ENCODE measurements at regions not wholly inside any gene's neighbourhood (a gene's known extent, or its start where the extent isn't known, plus 50 kb on each side); places are given as distances from the start of the nearest gene placed in this dataset.
"Not testable (repeated sequence)": the region's sequence is repeated elsewhere in the genome, so short reads cannot be mapped to it uniquely, and the experiment has no call there.

DNA sequence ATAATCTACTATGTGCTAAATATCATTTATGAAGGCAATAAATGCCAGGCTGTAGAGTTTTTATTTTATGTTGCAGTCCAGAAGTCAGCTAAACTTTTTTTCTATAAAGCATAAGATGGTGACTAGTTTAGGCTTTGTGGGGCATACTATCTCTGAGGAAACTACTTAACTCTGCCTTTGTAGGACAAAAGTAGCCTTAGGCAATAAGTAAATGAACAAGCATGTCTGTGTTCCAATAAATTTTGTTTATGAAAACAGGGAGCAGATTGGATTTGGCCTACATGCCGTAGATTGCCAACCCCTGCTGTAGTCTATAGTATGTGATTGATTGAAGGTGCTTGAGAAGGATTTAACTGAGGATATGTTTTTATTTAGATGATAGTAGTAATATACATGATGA is 502.5 kb upstream of the NAALADL2 start:
- Histone ChIP-seq H3K27ac (ENCODE audit: low read depth, low read length) (no peak overlapping the region), H3K9ac (ENCODE audit: low read depth in 1 of 3, low read length in 3 of 3) (no peak overlapping the region), H3K27me3 (ENCODE audit: control insufficient read depth in 3 of 3, insufficient read depth in 3 of 3, low read length in 3 of 3) (no peaks in the 10 kb centered on the region), H3K36me3 (ENCODE audit: control insufficient read depth in 3 of 3, insufficient read depth in 3 of 3, low read length in 3 of 3) (no peaks in the 10 kb centered on the region), H3K4me1 (ENCODE audit: control insufficient read depth in 3 of 3, insufficient read depth in 3 of 3, low read length in 3 of 3) (no peaks in the 10 kb centered on the region), H3K4me3 (ENCODE audit: low read length in 3 of 3) (no peak overlapping the region), H3K9me3 (ENCODE audit: control insufficient read depth in 3 of 3, low read length in 3 of 3) (no peaks in the 10 kb centered on the region)

DNA sequence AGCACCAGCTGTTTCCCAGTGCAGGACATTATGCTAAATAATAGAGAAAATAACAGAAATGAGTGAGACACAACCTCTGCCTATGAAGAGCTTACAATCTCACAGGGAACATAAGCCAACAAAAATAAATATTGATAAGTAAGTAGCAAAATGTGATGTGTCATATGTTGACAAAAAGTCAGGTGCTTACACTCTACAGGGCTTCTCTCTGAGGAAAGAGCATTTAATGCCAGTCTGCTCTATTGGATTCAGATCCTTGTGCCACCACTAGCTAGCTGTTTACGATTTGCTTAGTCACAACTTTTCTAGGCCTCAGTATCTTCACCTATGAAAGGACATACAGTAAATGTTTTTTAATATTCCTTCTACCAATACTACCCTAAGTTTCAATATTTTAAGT is 500.9 kb upstream of the NAALADL2 start:
- no peaks in the 10 kb centered on the region for H3K36me3 ChIP-seq (ENCODE audit: control insufficient read depth in 3 of 3, insufficient read depth in 3 of 3, low read length in 3 of 3)
- no peaks in the 10 kb centered on the region for H3K9me3 ChIP-seq (ENCODE audit: control insufficient read depth in 3 of 3, low read length in 3 of 3)
- no peak overlapping the region for H3K4me3 ChIP-seq (ENCODE audit: low read length in 3 of 3)
- H3K27me3 ChIP-seq (ENCODE audit: control insufficient read depth in 3 of 3, insufficient read depth in 3 of 3, low read length in 3 of 3), result no peaks in the 10 kb centered on the region
- no peak overlapping the region for H3K27ac ChIP-seq (ENCODE audit: low read depth, low read length)
- H3K4me1 ChIP-seq (ENCODE audit: control insufficient read depth in 3 of 3, insufficient read depth in 3 of 3, low read length in 3 of 3), result no peaks in the 10 kb centered on the region
- no peak overlapping the region for H3K9ac ChIP-seq (ENCODE audit: low read depth in 1 of 3, low read length in 3 of 3)

DNA sequence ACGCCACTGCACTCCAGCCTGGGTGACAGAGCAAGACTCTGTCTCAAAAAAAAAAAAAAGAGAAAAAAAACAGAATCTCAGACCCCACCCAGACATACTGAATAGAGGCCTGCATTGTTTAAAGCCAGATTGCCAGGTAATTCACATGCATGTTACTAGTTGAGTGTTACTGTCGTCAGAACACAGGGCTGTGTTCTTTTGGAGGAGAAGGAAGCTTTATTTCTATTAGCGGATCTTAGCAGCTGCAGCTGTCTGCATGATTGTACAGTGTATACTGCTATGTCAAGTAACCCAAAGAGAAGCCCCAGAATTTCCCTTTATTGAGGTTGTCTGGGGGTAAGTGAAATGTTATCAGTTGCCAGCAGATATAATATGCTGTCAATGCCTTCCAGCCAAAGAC is 496.6 kb upstream of the NAALADL2 start:
- H3K27me3 ChIP-seq (ENCODE audit: control insufficient read depth in 3 of 3, insufficient read depth in 3 of 3, low read length in 3 of 3), result no peaks in the 10 kb centered on the region
- H3K9ac ChIP-seq (ENCODE audit: low read depth in 1 of 3, low read length in 3 of 3), result no peak overlapping the region
- no peaks in the 10 kb centered on the region for H3K4me1 ChIP-seq (ENCODE audit: control insufficient read depth in 3 of 3, insufficient read depth in 3 of 3, low read length in 3 of 3)
- H3K27ac ChIP-seq (ENCODE audit: low read depth, low read length), result no peak overlapping the region
- no peak overlapping the region for H3K4me3 ChIP-seq (ENCODE audit: low read length in 3 of 3)
- no peaks in the 10 kb centered on the region for H3K36me3 ChIP-seq (ENCODE audit: control insufficient read depth in 3 of 3, insufficient read depth in 3 of 3, low read length in 3 of 3)
- H3K9me3 ChIP-seq (ENCODE audit: control insufficient read depth in 3 of 3, low read length in 3 of 3), result no peaks in the 10 kb centered on the region

DNA sequence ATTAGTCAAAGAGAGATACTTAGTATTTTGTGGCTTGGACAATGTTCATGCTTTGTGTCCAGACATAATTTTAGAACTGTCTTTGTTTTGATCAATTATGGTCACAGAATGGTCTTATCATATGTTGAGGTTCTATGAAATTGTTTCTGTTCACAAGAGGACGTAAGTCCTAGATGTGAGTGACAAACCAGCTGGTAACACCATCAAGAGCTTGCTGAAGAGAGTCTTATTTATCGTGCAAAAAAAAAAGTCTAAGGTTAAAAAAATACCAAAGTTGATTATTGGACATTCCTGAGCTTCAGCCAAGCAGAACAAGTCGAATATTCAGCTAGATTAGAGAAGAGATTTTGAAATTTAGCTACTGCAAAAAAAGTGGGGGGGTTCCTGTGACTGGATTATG is 495.9 kb upstream of the NAALADL2 start:
- no peak overlapping the region for H3K4me3 ChIP-seq (ENCODE audit: low read length in 3 of 3)
- H3K36me3 ChIP-seq (ENCODE audit: control insufficient read depth in 3 of 3, insufficient read depth in 3 of 3, low read length in 3 of 3), result no peaks in the 10 kb centered on the region
- no peak overlapping the region for H3K9ac ChIP-seq (ENCODE audit: low read depth in 1 of 3, low read length in 3 of 3)
- H3K27me3 ChIP-seq (ENCODE audit: control insufficient read depth in 3 of 3, insufficient read depth in 3 of 3, low read length in 3 of 3), result no peaks in the 10 kb centered on the region
- no peak overlapping the region for H3K27ac ChIP-seq (ENCODE audit: low read depth, low read length)
- no peaks in the 10 kb centered on the region for H3K9me3 ChIP-seq (ENCODE audit: control insufficient read depth in 3 of 3, low read length in 3 of 3)
- no peaks in the 10 kb centered on the region for H3K4me1 ChIP-seq (ENCODE audit: control insufficient read depth in 3 of 3, insufficient read depth in 3 of 3, low read length in 3 of 3)

DNA sequence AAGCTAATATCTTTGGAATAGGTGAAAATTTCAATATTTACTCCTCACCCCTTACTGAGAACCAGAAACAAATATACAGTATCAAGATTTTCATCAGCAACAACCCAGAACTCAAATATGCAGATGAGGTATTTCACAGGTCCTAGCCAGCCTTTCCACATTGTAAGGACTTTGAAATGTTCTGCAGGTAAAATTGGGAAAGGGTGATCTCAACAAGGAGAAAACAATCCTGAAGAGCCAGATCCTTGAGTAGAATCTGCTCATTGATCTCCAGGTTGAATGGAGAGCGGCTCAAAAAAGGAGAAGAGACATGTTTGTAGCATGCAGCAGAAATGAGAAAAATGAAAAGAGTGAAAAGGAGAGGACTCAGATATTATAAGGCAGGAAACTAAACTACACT is 493.3 kb upstream of the NAALADL2 start:
- Histone ChIP-seq H3K36me3 (ENCODE audit: control insufficient read depth in 3 of 3, insufficient read depth in 3 of 3, low read length in 3 of 3) (no peaks in the 10 kb centered on the region), H3K9me3 (ENCODE audit: control insufficient read depth in 3 of 3, low read length in 3 of 3) (no peaks in the 10 kb centered on the region), H3K27me3 (ENCODE audit: control insufficient read depth in 3 of 3, insufficient read depth in 3 of 3, low read length in 3 of 3) (no peaks in the 10 kb centered on the region), H3K4me1 (ENCODE audit: control insufficient read depth in 3 of 3, insufficient read depth in 3 of 3, low read length in 3 of 3) (no peaks in the 10 kb centered on the region), H3K9ac (ENCODE audit: low read depth in 1 of 3, low read length in 3 of 3) (no peak overlapping the region), H3K27ac (ENCODE audit: low read depth, low read length) (no peak overlapping the region), H3K4me3 (ENCODE audit: low read length in 3 of 3) (no peak overlapping the region)

DNA sequence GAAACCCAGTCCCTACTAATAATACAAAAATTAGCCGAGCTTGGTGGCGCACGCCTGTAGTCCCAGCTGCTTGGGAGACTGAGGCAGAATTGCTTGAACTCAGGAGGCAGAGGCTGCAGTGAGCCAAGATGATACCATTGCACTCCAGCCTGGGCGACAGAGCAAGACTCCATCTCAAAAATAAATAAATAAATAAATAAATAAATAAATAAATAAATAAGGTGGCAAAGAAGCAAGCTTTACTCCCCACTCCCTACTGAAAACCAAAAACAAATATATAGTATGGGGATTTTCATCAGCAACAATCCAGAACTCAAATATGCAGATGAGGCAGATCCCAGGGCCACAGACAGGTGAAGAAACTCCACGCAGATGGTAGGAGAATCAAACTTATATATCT is 492.2 kb upstream of the NAALADL2 start:
- not testable (repeated sequence) for H3K27me3 ChIP-seq (ENCODE audit: control insufficient read depth in 3 of 3, insufficient read depth in 3 of 3, low read length in 3 of 3); H3K9me3 ChIP-seq (ENCODE audit: control insufficient read depth in 3 of 3, low read length in 3 of 3); H3K4me1 ChIP-seq (ENCODE audit: control insufficient read depth in 3 of 3, insufficient read depth in 3 of 3, low read length in 3 of 3); H3K27ac ChIP-seq (ENCODE audit: low read depth, low read length); H3K9ac ChIP-seq (ENCODE audit: low read depth in 1 of 3, low read length in 3 of 3); H3K36me3 ChIP-seq (ENCODE audit: control insufficient read depth in 3 of 3, insufficient read depth in 3 of 3, low read length in 3 of 3); H3K4me3 ChIP-seq (ENCODE audit: low read length in 3 of 3)

DNA sequence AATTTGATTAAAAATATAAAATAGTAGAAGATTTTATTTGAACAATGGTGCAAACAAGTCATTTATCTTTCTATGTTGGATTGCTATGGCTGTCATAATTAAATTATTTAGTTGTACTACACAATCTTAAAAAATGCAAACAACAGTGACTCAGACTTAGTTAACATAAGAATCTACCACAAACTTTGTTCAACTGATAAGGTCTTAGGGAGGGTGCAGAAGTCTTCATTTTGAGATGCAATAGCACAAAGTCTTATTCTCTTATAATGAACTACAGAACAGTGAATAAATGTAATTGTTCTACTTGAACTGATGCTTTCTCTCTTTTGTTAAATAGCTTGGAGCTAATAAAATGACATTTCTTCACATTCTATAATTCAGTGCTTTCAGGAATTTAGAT is 482.8 kb upstream of the NAALADL2 start:
- Histone ChIP-seq H3K4me3 (ENCODE audit: low read length in 3 of 3) (no peak overlapping the region), H3K4me1 (ENCODE audit: control insufficient read depth in 3 of 3, insufficient read depth in 3 of 3, low read length in 3 of 3) (no peaks in the 10 kb centered on the region), H3K27ac (ENCODE audit: low read depth, low read length) (no peak overlapping the region), H3K36me3 (ENCODE audit: control insufficient read depth in 3 of 3, insufficient read depth in 3 of 3, low read length in 3 of 3) (no peaks in the 10 kb centered on the region), H3K9me3 (ENCODE audit: control insufficient read depth in 3 of 3, low read length in 3 of 3) (peaks cover 0 to 2% (median 0%) of the 10 kb centered on the region in 3 donors), H3K27me3 (ENCODE audit: control insufficient read depth in 3 of 3, insufficient read depth in 3 of 3, low read length in 3 of 3) (no peaks in the 10 kb centered on the region), H3K9ac (ENCODE audit: low read depth in 1 of 3, low read length in 3 of 3) (no peak overlapping the region)

DNA sequence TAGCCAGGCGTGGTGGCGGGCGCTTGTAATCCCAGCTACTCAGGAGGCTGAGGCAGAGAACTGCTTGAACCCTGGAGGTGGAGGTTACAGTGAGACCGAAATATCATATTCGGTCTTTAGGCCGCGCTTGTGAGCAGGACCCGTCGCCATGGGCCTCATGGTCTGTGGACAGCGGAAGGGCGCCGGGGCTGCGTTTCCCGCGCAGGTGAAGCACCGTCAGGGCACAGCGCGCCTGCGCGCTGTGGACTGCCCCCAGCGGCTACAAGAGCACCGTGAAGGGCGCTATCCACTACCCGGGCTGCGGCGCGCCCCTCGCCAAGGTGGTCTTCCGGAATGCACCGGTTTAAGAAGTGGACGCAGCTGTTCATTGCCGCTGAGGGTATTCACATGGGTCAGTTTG is 482.0 kb upstream of the NAALADL2 start:
- Histone ChIP-seq H3K27ac (ENCODE audit: low read depth, low read length) (no peak overlapping the region), H3K4me3 (ENCODE audit: low read length in 3 of 3) (no peak overlapping the region), H3K36me3 (ENCODE audit: control insufficient read depth in 3 of 3, insufficient read depth in 3 of 3, low read length in 3 of 3) (no peaks in the 10 kb centered on the region), H3K9ac (ENCODE audit: low read depth in 1 of 3, low read length in 3 of 3) (no peak overlapping the region), H3K27me3 (ENCODE audit: control insufficient read depth in 3 of 3, insufficient read depth in 3 of 3, low read length in 3 of 3) (no peaks in the 10 kb centered on the region), H3K4me1 (ENCODE audit: control insufficient read depth in 3 of 3, insufficient read depth in 3 of 3, low read length in 3 of 3) (no peaks in the 10 kb centered on the region), H3K9me3 (ENCODE audit: control insufficient read depth in 3 of 3, low read length in 3 of 3) (peaks cover 0 to 2% (median 0%) of the 10 kb centered on the region in 3 donors)

DNA sequence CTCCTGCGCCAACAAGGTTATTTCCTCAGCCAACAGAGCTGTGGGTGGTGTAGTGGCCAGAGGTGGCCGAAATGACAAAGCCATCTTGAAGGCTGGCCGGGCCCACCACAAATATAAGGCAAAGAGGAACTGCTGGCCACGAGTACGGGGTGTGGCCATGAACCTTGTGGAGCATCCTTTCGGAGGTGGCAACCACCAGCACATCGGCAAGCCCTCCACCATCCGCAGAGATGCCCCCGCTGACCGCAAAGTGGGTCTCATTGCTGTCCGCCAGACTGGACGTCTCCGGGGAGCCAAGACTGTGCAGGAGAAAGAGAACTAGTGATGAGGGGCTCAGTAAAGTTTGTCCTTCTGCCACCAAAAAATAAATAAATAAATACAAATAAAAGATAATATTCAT is 481.4 kb upstream of the NAALADL2 start:
- Histone ChIP-seq H3K4me1 (ENCODE audit: control insufficient read depth in 3 of 3, insufficient read depth in 3 of 3, low read length in 3 of 3) (no peaks in the 10 kb centered on the region), H3K4me3 (ENCODE audit: low read length in 3 of 3) (no peak overlapping the region), H3K9me3 (ENCODE audit: control insufficient read depth in 3 of 3, low read length in 3 of 3) (peaks cover 0 to 2% (median 0%) of the 10 kb centered on the region in 3 donors), H3K27ac (ENCODE audit: low read depth, low read length) (no peak overlapping the region), H3K36me3 (ENCODE audit: control insufficient read depth in 3 of 3, insufficient read depth in 3 of 3, low read length in 3 of 3) (no peaks in the 10 kb centered on the region), H3K27me3 (ENCODE audit: control insufficient read depth in 3 of 3, insufficient read depth in 3 of 3, low read length in 3 of 3) (no peaks in the 10 kb centered on the region), H3K9ac (ENCODE audit: low read depth in 1 of 3, low read length in 3 of 3) (no peak overlapping the region)

DNA sequence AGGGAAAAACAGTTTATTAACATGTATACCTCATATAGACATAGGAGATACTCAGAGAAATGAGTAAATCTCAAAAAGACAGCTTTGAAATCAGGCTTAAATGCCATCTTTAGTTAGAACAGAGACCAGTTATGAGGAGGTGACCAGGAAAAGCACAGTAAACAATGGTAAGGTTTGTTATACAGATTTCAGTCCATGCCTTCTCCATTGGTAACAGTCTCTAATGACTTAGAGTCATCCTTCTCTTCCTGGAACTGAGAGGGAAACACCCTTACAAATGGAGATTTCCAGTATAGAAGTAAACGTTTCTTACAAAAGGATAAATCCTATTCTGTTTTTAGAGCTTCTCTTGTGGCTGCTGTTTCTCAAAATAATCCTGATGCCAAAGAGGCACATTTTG is 476.3 kb upstream of the NAALADL2 start:
- Histone ChIP-seq H3K27me3 (ENCODE audit: control insufficient read depth in 3 of 3, insufficient read depth in 3 of 3, low read length in 3 of 3) (no peaks in the 10 kb centered on the region), H3K36me3 (ENCODE audit: control insufficient read depth in 3 of 3, insufficient read depth in 3 of 3, low read length in 3 of 3) (no peaks in the 10 kb centered on the region), H3K4me1 (ENCODE audit: control insufficient read depth in 3 of 3, insufficient read depth in 3 of 3, low read length in 3 of 3) (no peaks in the 10 kb centered on the region), H3K9ac (ENCODE audit: low read depth in 1 of 3, low read length in 3 of 3) (no peak overlapping the region), H3K4me3 (ENCODE audit: low read length in 3 of 3) (no peak overlapping the region), H3K27ac (ENCODE audit: low read depth, low read length) (no peak overlapping the region), H3K9me3 (ENCODE audit: control insufficient read depth in 3 of 3, low read length in 3 of 3) (no peaks in the 10 kb centered on the region)

DNA sequence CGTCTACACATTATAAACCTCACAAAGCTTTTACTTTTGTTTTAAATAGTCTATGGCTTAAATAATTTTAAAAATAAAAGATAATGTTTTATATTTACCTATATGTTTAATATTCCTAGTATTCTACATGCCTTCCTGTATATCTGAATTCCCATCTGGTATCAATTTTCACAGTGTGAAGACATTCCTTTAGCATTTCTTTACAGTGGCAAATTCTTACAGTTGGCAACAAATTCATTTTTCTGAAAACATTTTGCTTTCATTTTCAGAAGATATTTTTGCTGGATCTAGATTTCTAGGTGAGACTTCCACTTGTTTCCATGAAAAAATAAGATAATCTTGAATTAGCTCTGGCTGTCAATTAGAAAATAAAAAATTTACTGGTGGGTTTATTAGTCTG is 471.4 kb upstream of the NAALADL2 start:
- H3K27me3 ChIP-seq (ENCODE audit: control insufficient read depth in 3 of 3, insufficient read depth in 3 of 3, low read length in 3 of 3), result no peaks in the 10 kb centered on the region
- H3K9me3 ChIP-seq (ENCODE audit: control insufficient read depth in 3 of 3, low read length in 3 of 3), result no peaks in the 10 kb centered on the region
- no peak overlapping the region for H3K4me3 ChIP-seq (ENCODE audit: low read length in 3 of 3)
- H3K9ac ChIP-seq (ENCODE audit: low read depth in 1 of 3, low read length in 3 of 3), result no peak overlapping the region
- H3K27ac ChIP-seq (ENCODE audit: low read depth, low read length), result no peak overlapping the region
- no peaks in the 10 kb centered on the region for H3K36me3 ChIP-seq (ENCODE audit: control insufficient read depth in 3 of 3, insufficient read depth in 3 of 3, low read length in 3 of 3)
- H3K4me1 ChIP-seq (ENCODE audit: control insufficient read depth in 3 of 3, insufficient read depth in 3 of 3, low read length in 3 of 3), result no peaks in the 10 kb centered on the region
